Loucy (cell line): ENCODE measurements at regions not wholly inside any gene's neighbourhood (a gene's known extent, or its start where the extent isn't known, plus 50 kb on each side); places are given as distances from the start of the nearest gene placed in this dataset.

Experiments used
- EZH2phosphoT487 ChIP-seq: fragments of 200-600 bp; IDR thresholded peaks from 2 replicates; pipeline ENCODE4 v1.6.1; 2018; ENCODE audit warnings: antibody characterized with exemption, mild to moderate bottlenecking, moderate library complexity, borderline replicate concordance
- TF ChIP-seq, protein P1 (sequence below): fragments of 200-600 bp; sonication (generic); conservative IDR thresholded peaks from 2 replicates; pipeline ENCODE4 v1.5.1; 2014; ENCODE audit warnings: mild to moderate bottlenecking, antibody characterized with exemption, low read length

DNA sequence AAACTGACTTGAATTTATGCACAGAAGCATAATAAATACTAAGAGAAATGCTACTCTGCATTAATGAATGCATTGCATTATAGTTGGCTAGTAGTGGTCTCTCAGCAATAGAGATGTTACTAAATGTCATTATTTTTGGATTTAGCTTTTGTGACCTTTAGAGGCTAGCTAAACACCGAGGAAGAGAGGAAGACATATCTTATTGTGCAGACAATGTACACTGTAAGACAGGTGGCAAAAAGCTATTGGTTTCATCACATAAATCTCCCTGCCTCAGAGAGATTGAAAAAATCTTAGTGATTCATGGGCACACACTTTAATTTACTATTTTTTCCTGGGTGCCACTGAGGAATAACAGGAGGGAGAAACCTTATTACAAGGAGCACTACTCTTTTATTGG, 435.9 kb downstream of the TMEM232 start:
- TF ChIP-seq, protein P1, sequence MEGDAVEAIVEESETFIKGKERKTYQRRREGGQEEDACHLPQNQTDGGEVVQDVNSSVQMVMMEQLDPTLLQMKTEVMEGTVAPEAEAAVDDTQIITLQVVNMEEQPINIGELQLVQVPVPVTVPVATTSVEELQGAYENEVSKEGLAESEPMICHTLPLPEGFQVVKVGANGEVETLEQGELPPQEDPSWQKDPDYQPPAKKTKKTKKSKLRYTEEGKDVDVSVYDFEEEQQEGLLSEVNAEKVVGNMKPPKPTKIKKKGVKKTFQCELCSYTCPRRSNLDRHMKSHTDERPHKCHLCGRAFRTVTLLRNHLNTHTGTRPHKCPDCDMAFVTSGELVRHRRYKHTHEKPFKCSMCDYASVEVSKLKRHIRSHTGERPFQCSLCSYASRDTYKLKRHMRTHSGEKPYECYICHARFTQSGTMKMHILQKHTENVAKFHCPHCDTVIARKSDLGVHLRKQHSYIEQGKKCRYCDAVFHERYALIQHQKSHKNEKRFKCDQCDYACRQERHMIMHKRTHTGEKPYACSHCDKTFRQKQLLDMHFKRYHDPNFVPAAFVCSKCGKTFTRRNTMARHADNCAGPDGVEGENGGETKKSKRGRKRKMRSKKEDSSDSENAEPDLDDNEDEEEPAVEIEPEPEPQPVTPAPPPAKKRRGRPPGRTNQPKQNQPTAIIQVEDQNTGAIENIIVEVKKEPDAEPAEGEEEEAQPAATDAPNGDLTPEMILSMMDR: no peak
- no peak for TF ChIP-seq EZH2phosphoT487
